Fibroblast of mammary gland (primary cell): ENCODE measurements at regions not wholly inside any gene's neighbourhood (a gene's known extent, or its start where the extent isn't known, plus 50 kb on each side); places are given as distances from the start of the nearest gene placed in this dataset.
"Not testable (repeated sequence)": the region's sequence is repeated elsewhere in the genome, so short reads cannot be mapped to it uniquely, and the experiment has no call there.

Experiments
- DNase-seq: peaks from one replicate; pipeline ENCODE4 v3.0.0-alpha.2; 2010; ENCODE audit warnings: low read depth
- H3K4me3 ChIP-seq: 2 replicates; pipeline ENCODE4 v1.5.1; 2011; ENCODE audit warnings: low read depth, mild to moderate bottlenecking, low read length, moderate library complexity; ENCODE audit not compliant: control insufficient read depth
- CTCF ChIP-seq: conservative IDR thresholded peaks from 2 replicates; pipeline ENCODE4 v1.5.1; 2011; ENCODE audit warnings: low read depth, low read length, inconsistent platforms; ENCODE audit not compliant: control insufficient read depth, insufficient read depth

GRCh38 chr18:63062246-63062645 lies 257.3 kb downstream of the BCL2 start:
- DNase-seq: peak; percentile 55
- H3K4me3 ChIP-seq: no peak overlapping the region
- no peak for TF ChIP-seq CTCF

GRCh38 chr18:63061303-63061702 lies 258.3 kb downstream of the BCL2 start:
- H3K4me3 ChIP-seq: no peak overlapping the region
- DNase-seq: no peak
- no peak for TF ChIP-seq CTCF

- no peak for TF ChIP-seq CTCF
- DNase-seq: no peak
- H3K4me3 ChIP-seq: no peak overlapping the region
These were observed 261.0 kb downstream of the BCL2 start for GRCh38 chr18:63058521-63058920.

GRCh38 chr18:63057707-63058106 lies 261.9 kb downstream of the BCL2 start:
- no peak overlapping the region for H3K4me3 ChIP-seq
- no peak for DNase-seq
- TF ChIP-seq CTCF: no peak

GRCh38 chr18:63054901-63055584 lies 264.5 kb downstream of the BCL2 start:
- no peak for DNase-seq
- TF ChIP-seq CTCF: no peak
- no peak overlapping the region for H3K4me3 ChIP-seq

- H3K4me3 ChIP-seq: no peak overlapping the region
- TF ChIP-seq CTCF: no peak
- DNase-seq: no peak
These were observed 267.6 kb downstream of the BCL2 start for GRCh38 chr18:63051928-63052327.

- DNase-seq, H3K4me3 ChIP-seq: not testable (repeated sequence)
These were observed 268.7 kb downstream of the BCL2 start for GRCh38 chr18:63050667-63051395.
